Ramos (cell line): ENCODE measurements at regions not wholly inside any gene's neighbourhood (a gene's known extent, or its start where the extent isn't known, plus 50 kb on each side); places are given as distances from the start of the nearest gene placed in this dataset.
"Not testable (repeated sequence)": the region's sequence is repeated elsewhere in the genome, so short reads cannot be mapped to it uniquely, and the experiment has no call there.

Experiments
- in situ Hi-C: fragments of 300-500 bp; cut with MboI; formaldehyde crosslinking; loops from one replicate; pipeline ENCODE4 v1.14.3; 2022; ENCODE audit warnings: low sequenced_read_pairs; ENCODE audit not compliant: unreplicated experiment

GRCh38 chr5:82422001-82422740 is 144.0 kb upstream of the RPS23 start:
- in situ Hi-C loops: no loop called here

DNA sequence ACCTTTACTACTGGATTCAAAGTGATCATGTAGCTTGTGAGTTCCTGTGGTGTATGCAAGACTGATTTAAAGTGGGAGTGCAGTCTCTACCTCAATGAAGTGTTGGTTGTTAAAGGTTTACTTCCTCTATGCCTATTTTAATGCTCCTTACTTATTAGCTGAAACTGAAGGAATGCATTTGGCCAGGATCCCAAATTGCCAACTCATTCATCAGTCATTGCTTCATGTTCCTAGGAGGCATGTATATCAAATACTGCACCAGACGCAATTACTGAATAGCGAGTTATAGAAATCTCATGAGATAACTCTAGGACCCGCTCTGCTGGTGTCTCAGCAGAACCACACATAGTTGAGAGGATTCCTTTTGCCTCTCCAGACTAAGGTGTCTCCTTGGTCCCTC is 143.0 kb upstream of the RPS23 start:
- in situ Hi-C loops: no loop called here

- in situ Hi-C loops: not testable (repeated sequence)
Observed at GRCh38 chr5:82420524-82420923, 142.4 kb upstream of the RPS23 start.

DNA sequence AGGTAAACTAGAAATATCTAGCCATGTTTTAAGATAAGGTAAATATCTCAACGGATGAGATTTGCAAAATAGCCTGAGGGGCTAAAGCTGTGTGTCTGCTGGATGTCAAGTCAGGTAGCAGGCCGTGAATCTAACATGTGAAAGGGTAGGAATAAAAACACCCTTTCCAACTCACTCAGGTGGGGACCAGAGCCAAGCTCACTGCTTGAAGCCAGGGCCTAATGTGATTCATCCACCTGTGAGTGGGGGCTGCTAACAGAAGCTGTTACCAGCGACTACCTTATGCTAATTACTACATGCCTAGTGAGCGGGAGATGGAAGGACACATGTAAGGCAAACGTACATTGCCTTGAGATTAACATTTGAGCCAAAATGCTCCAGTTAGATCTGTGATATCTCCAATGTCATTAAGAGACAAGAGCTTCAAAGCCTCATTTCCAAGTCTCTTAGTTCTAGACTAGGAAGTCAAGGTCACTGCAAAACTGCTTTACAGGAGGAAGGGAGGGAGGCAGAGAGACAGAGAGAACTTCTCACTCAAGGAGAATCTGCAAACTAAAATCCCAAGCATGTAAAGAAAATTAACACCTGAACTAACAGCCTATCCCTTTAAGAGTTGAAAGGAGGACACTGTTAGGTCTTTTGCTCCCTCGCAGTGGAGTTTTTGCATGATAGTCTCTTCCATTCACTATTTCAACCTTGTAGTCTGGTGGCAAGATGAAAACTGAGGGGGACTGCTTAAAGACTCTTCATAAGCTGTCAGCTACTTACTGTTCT is 141.6 kb upstream of the RPS23 start:
- in situ Hi-C loops: no loop called here

GRCh38 chr5:82418608-82418950 is 140.4 kb upstream of the RPS23 start:
- in situ Hi-C loops: no loop called here

GRCh38 chr5:82417776-82418607 is 139.8 kb upstream of the RPS23 start:
- in situ Hi-C loops: no loop called here

GRCh38 chr5:82416512-82416911 is 138.4 kb upstream of the RPS23 start:
- in situ Hi-C loops: no loop called here

DNA sequence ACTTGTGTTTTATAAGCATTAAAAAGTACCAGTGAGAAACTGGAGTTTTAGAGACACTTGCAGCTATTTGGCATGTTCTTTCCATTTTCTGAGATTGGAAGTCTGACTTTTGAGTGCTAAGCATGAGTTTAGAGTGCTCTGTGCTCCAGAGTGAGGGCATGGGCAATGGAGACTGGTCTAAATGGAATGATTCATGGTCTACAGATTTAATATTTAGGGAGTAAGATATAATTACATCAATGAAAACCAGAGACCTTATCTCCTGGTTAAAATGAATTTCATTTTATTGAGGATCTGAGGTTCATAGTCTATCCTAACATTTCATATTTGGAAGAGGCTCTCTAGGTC is 135.9 kb upstream of the RPS23 start:
- in situ Hi-C loops: no loop called here

- in situ Hi-C loops: no loop called here
Observed at GRCh38 chr5:82413302-82414040, 135.3 kb upstream of the RPS23 start.

DNA sequence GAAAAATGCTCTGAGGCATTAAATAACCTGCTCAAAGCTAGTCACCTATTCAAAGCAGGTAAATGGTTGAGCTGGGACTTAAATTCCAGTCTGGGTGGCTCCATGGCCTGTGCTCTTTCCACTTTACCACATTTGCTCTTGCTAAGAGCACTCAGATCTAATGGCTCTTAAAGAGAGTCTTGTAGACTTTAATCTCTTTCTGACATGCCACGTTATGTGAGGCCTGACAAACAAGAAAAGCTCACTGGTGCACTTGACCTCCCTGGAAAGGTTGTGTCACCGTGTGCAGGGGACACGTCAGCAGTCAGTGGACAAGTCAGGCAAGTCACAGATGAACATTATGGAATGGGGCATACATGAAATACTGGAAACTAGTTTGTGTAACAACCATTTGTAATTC is 129.9 kb upstream of the RPS23 start:
- in situ Hi-C loops: no loop called here

GRCh38 chr5:82406205-82406773 is 128.1 kb upstream of the RPS23 start:
- in situ Hi-C loops: no loop called here

DNA sequence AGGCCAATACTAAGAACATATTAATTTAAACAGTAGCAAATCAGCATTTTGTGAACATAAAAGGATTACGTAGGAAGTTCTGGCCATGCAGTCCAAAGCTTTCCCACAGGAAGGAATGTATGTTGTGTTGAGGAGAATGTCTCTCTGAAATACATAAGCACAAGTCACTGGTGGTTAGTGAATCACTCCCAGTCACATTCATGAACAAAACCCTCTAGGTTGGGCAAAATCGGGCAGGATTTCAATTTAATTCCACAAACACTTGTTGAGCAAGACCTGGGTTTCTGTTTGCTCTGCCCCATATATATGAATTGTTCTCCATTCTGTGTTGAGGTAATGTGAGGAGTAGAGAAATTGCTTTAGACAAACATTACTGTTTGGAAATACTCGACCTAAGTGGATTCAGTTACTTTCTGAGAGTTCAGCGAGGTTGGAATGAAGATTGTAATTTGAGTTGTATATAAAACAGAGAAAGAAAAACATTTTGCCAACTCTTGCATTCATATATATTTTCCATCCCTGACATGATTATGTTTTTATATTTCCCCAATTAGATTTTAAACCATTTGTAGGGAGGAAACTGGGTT is 127.6 kb upstream of the RPS23 start:
- in situ Hi-C loops: no loop called here

- in situ Hi-C loops: no loop called here
Observed at GRCh38 chr5:82405161-82405560, 127.0 kb upstream of the RPS23 start.

DNA sequence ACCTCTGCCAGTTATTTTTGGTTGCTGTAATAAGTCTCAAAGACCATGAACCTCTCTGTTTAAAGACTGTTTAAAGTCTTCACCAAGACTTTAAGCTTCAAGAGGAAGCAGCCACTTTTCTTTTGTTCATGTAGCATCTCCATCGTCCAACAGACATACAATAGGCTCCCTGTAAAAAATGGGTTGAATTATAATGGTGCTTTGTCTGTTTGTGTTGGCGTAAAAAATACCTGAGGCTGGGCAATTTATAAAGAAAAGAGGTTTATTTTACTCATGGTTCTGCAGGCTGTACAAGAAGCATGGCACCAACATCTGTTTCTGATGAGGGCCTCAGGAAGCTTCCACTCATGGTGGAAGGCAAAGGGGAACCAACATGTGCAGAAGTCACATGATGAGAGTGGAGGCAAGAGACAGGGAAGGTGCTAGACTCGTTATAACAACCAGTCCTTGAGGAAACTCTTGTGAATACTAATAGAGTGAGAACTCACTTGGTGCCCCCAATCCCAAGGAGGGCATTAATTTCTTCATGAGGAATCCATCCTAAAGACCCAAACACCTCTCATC is 126.3 kb upstream of the RPS23 start:
- in situ Hi-C loops: no loop called here

DNA sequence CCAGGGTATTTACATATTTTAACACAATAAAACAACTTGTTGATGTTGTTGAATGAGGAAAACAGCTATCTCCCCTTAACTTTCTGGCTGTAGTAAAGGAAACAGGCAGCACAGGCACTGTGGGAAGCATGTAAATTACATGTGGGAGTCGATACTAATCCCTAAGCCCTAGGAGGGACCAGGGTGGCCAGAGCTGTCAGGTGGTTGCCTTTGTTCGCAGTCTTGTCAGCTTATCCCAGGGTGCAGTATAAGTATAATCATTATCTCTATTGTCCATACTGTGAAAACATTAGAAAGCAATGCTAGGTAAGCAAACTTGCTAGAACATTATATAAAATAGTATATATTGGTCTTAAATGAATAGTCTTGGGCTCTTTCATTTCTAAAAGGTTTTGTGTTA is 125.6 kb upstream of the RPS23 start:
- in situ Hi-C loops: no loop called here

GRCh38 chr5:82403026-82403425 is 124.9 kb upstream of the RPS23 start:
- in situ Hi-C loops: no loop called here

DNA sequence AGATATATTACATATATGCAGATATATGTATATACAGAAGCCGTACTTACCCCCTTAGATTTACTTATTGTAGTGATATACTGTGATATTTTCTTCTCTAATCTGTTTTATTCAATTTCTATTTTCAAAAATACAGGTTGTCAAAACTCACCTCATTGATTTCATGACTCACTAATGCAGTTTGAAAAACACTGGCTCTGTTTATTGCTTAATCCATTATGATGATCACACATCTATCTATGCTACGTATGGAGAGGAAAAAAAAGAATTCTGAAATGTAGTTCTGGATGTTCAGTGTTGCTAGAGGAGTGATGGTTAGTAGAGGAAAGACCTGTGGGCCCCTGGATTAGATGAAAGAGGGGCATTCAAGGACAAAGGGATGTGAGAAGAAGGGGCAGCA is 121.0 kb upstream of the RPS23 start:
- in situ Hi-C loops: no loop called here

DNA sequence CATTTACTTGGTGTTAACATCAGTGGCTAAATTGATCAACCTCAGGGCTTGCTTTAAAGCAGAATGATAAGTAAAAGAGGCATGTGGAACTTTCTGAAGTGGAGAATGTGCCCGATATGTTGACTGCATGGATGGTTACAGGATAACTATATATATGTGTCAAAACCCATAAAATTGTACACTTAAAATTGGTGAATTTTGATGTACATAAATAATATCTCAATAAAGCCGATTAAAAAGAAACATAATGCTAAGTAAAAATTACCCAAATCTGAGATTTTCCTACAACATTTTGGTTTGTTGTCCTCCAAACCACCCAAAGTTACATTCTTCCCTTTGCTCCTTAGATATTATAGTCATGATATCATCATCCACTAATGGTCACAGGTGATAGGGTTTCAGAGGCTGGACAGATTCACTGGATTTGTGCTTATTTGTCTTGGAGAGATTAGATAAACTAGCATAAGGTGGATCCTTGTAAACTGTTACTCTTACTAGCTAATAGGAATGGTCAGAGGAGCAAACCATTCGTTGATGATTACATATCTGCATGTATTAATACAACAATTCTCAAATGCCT is 119.7 kb upstream of the RPS23 start:
- in situ Hi-C loops: no loop called here

- in situ Hi-C loops: no loop called here
Observed at GRCh38 chr5:82396871-82397514, 118.8 kb upstream of the RPS23 start.
